ENCODE measurements at regions not wholly inside any gene's neighbourhood (a gene's known extent, or its start where the extent isn't known, plus 50 kb on each side); places are given as distances from the start of the nearest gene placed in this dataset.
"Not testable (repeated sequence)": the region's sequence is repeated elsewhere in the genome, so short reads cannot be mapped to it uniquely, and the experiment has no call there.

- peak overlapping the region in 1 of 2 donors; percentile 58 for H3K27ac ChIP-seq
- no peak for ATAC-seq
Measured at GRCh38 chrX:2631743-2632532, 59.2 kb upstream of the CD99 start.

DNA sequence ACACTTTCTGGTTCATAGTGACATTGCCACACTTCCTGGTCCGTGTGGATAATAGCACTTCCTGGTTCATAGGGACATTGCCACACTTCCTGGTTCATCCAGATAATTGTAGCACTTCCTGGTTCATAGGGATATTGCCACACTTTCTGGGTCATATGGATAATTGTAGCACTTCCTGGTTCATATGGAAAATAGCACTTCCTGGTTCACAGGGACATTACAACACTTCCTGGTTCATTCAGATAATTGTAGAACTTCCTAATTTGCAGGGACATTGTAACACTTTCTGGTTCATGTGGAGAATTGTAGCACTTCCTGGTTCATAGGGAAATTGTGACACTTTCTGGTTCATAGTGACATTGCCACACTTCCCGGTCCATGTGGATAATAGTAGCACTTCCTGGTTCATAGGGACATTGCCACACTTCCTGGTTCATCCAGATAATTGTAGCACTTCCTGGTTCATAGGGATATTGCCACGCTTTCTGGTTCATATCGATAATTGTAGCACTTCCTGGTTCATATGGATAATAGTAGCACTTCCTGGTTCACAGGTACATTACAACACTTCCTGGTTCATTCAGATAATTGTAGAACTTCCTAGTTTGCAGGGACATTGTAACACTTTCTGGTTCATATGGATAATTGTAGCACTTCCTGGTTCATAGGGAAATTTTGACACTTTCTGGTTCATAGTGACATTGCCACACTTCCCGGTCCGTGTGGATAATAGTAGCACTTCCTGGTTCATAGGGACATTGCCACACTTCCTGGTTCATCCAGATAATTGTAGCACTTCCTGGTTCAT, 60.0 kb upstream of the CD99 start:
- Histone ChIP-seq H3K27ac (peak overlapping the region in 1 of 2 donors; percentile 58), H3K9me3 (peaks cover 0 to 34% of the 10 kb centered on the region in 2 donors), H3K36me3 (peaks cover 0 to 33% of the 10 kb centered on the region in 2 donors)
- ATAC-seq; H3K4me1 ChIP-seq; intact Hi-C loops (cut with DNase I); H3K27me3 ChIP-seq; H3K4me3 ChIP-seq; DNase-seq: not testable (repeated sequence)

More at GRCh38 chrX:2631743-2632532, 59.2 kb upstream of the CD99 start:
- Histone ChIP-seq H3K27me3 (no peaks in the 10 kb centered on the region), H3K4me1 (no peaks in the 10 kb centered on the region), H3K36me3 (peaks cover 0 to 25% of the 10 kb centered on the region in 2 donors), H3K4me3 (no peak overlapping the region), H3K9me3 (peaks cover 0 to 34% of the 10 kb centered on the region in 2 donors)
- TF ChIP-seq, protein P1, sequence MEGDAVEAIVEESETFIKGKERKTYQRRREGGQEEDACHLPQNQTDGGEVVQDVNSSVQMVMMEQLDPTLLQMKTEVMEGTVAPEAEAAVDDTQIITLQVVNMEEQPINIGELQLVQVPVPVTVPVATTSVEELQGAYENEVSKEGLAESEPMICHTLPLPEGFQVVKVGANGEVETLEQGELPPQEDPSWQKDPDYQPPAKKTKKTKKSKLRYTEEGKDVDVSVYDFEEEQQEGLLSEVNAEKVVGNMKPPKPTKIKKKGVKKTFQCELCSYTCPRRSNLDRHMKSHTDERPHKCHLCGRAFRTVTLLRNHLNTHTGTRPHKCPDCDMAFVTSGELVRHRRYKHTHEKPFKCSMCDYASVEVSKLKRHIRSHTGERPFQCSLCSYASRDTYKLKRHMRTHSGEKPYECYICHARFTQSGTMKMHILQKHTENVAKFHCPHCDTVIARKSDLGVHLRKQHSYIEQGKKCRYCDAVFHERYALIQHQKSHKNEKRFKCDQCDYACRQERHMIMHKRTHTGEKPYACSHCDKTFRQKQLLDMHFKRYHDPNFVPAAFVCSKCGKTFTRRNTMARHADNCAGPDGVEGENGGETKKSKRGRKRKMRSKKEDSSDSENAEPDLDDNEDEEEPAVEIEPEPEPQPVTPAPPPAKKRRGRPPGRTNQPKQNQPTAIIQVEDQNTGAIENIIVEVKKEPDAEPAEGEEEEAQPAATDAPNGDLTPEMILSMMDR (IDR thresholded peaks at IDR 0.05): no peak
- DNase-seq: no peak
- intact Hi-C loops (cut with DNase I): no loop called here

DNA sequence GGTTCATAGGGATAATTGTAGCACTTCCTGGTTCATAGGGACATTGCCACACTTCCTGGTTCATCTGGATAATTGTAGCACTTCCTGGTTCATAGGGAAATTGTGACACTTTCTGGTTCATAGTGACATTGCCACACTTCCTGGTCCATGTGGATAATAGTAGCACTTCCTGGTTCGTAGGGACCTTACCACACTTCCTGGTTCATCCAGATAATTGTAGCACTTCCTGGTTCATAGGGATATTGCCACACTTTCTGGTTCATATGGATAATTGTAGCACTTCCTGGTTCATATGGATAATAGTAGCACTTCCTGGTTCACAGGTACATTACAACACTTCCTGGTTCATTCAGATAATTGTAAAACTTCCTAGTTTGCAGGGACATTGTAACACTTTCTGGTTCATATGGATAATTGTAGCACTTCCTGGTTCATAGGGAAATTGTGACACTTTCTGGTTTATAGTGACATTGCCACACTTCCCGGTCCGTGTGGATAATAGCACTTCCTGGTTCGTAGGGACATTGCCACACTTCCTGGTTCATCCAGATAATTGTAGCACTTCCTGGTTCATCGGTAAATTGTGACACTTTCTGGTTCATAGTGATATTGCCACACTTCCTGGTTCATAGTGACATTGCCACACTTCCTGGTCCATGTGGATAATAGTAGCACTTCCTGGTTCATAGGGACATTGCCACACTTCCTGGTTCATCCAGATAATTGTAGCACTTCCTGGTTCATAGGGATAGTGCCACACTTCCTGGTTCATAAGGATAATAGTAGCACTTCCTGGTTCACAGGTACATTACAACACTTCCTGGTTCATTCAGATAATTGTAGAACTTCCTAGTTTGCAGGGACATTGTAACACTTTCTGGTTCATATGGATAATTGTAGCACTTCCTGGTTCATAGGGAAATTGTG, 60.8 kb upstream of the CD99 start:
- intact Hi-C loops (cut with DNase I); H3K27me3 ChIP-seq; H3K4me1 ChIP-seq; H3K4me3 ChIP-seq; DNase-seq; ATAC-seq: not testable (repeated sequence)
- H3K36me3 ChIP-seq: peaks cover 0 to 34% of the 10 kb centered on the region in 2 donors
- peaks cover 0 to 34% of the 10 kb centered on the region in 2 donors for H3K9me3 ChIP-seq
- H3K27ac ChIP-seq: peak overlapping the region in 1 of 2 donors; percentile 57

GRCh38 chrX:2629316-2630007, 61.6 kb upstream of the CD99 start:
- DNase-seq (no peak), ATAC-seq (no peak)
- TF ChIP-seq, protein P1 (IDR thresholded peaks at IDR 0.05): no peak
- Histone ChIP-seq H3K4me1 (no peaks in the 10 kb centered on the region), H3K9me3 (peaks cover 0 to 34% of the 10 kb centered on the region in 2 donors), H3K27me3 (no peaks in the 10 kb centered on the region), H3K27ac (peak overlapping the region in 1 of 2 donors; percentile 57), H3K36me3 (peaks cover 0 to 42% of the 10 kb centered on the region in 2 donors), H3K4me3 (no peak overlapping the region)
- intact Hi-C loops (cut with DNase I): no loop called here

- Histone ChIP-seq H3K9me3 (peaks cover 0 to 34% of the 10 kb centered on the region in 2 donors), H3K4me3 (no peak overlapping the region), H3K36me3 (peaks cover 0 to 46% of the 10 kb centered on the region in 2 donors), H3K27me3 (no peaks in the 10 kb centered on the region), H3K27ac (peak overlapping the region in 1 of 2 donors; percentile 57), H3K4me1 (no peaks in the 10 kb centered on the region)
- no peak for DNase-seq
- TF ChIP-seq, protein P1 (IDR thresholded peaks at IDR 0.05): no peak
- intact Hi-C loops (cut with DNase I): no loop called here
- no peak for ATAC-seq
Measured at GRCh38 chrX:2628751-2629315, 62.3 kb upstream of the CD99 start.

Measured in left lung (tissue), 4 donors.